ENCODE measurements at regions not wholly inside any gene's neighbourhood (a gene's known extent, or its start where the extent isn't known, plus 50 kb on each side); places are given as distances from the start of the nearest gene placed in this dataset.

GRCh38 chr19:30215248-30215647, 156.9 kb upstream of the ZNF536 start:
- ATAC-seq (ENCODE audit: low FRiP score) = no peak
- TF ChIP-seq CTCF (IDR thresholded peaks at IDR 0.05) = no peak
- DNase-seq (ENCODE audit: low spot score) = no peak

GRCh38 chr19:30216453-30216852, 155.7 kb upstream of the ZNF536 start:
- ATAC-seq (ENCODE audit: low FRiP score) (no peak), DNase-seq (ENCODE audit: low spot score) (no peak)
- TF ChIP-seq CTCF (IDR thresholded peaks at IDR 0.05) = no peak

GRCh38 chr19:30217461-30217860, 154.7 kb upstream of the ZNF536 start:
- ATAC-seq (ENCODE audit: low FRiP score) = no peak
- no peak for TF ChIP-seq CTCF (IDR thresholded peaks at IDR 0.05)
- DNase-seq (ENCODE audit: low spot score) = no peak

- ATAC-seq (ENCODE audit: low FRiP score) (no peak), DNase-seq (ENCODE audit: low spot score) (no peak)
- no peak for TF ChIP-seq CTCF (IDR thresholded peaks at IDR 0.05)
Observed at GRCh38 chr19:30219702-30220101, 152.5 kb upstream of the ZNF536 start.

GRCh38 chr19:30221176-30221575, 151.0 kb upstream of the ZNF536 start:
- DNase-seq (ENCODE audit: low spot score) (no peak), ATAC-seq (ENCODE audit: low FRiP score) (no peak)
- TF ChIP-seq CTCF (IDR thresholded peaks at IDR 0.05) = no peak

- no peak for TF ChIP-seq CTCF (IDR thresholded peaks at IDR 0.05)
- DNase-seq (ENCODE audit: low spot score) (no peak), ATAC-seq (ENCODE audit: low FRiP score) (no peak)
Observed at GRCh38 chr19:30222428-30222873, 149.7 kb upstream of the ZNF536 start.

GRCh38 chr19:30222992-30223865, 149.0 kb upstream of the ZNF536 start:
- no peak for TF ChIP-seq CTCF (IDR thresholded peaks at IDR 0.05)
- ATAC-seq (ENCODE audit: low FRiP score) = no peak

More at GRCh38 chr19:30222992-30223865, 149.0 kb upstream of the ZNF536 start:
- DNase-seq (ENCODE audit: low spot score) = no peak

Data from omental fat pad (tissue), 3 donors.